Body of pancreas (tissue), 4 donors: ENCODE measurements at regions not wholly inside any gene's neighbourhood (a gene's known extent, or its start where the extent isn't known, plus 50 kb on each side); places are given as distances from the start of the nearest gene placed in this dataset.

Experiments used
- ATAC-seq: fragments of 150-250 bp; one replicate; pipeline ENCODE4 v1.9.1; 2016
- DNase-seq, 4 donors: peaks; one replicate each; pipeline ENCODE4 v3.0.0-alpha.2; 2019
- H3K27ac ChIP-seq, 4 donors: fragments of 200-600 bp; sonication (generic); 1 replicate in 3 of 4; 2 replicates in 1 of 4; pipeline versions ENCODE4 v1.5.1 to v1.6.1; 2016 to 2019; ENCODE audit warnings: mild to moderate bottlenecking in 1 of 4, mixed read lengths in 1 of 4, moderate library complexity in 1 of 4
- H3K27me3 ChIP-seq, 2 donors: fragments of 200-600 bp; sonication (generic); one replicate each; pipeline ENCODE4 v1.6.0; 2016; ENCODE audit warnings: mild to moderate bottlenecking in 1 of 2
- H3K36me3 ChIP-seq, 2 donors: fragments of 200-600 bp; sonication (generic); replicated peaks in 1 of 2; 2 replicates each; pipeline ENCODE4 v1.5.1; 2016; ENCODE audit warnings: low read depth in 2 of 2; ENCODE audit not compliant: insufficient read depth in 1 of 2
- H3K4me1 ChIP-seq: fragments of 200-600 bp; sonication (generic); one replicate; pipeline ENCODE4 v1.6.0; 2016
- H3K4me3 ChIP-seq, 2 donors: fragments of 200-600 bp; sonication (generic); 1 replicate in 1 of 2; 2 replicates in 1 of 2; pipeline ENCODE4 v1.5.1; 2016 to 2019
- H3K9me3 ChIP-seq, 3 donors: fragments of 200-600 bp; sonication (generic); 1 replicate in 2 of 3; 2 replicates in 1 of 3; pipeline ENCODE4 v1.5.1; 2016
- POLR2A ChIP-seq, 3 donors: fragments of 450-650 bp; IDR thresholded peaks; one replicate each; pipeline ENCODE4 v1.6.1; 2016; ENCODE audit warnings: antibody characterized with exemption in 3 of 3, mild to moderate bottlenecking in 2 of 3
- WGBS, 2 donors: methylation state at CpG; one replicate each; pipeline ENCODE4 v1.1.5; 2017; 5-methylcytosine and 5-hydroxymethylcytosine counted together
- intact Hi-C: fragments of 100-400 bp; cut with DNase I; formaldehyde crosslinking; loops from one replicate; pipeline ENCODE4 v1.15.1; 2023
- TF ChIP-seq, protein P1 (sequence below), 7 experiments: fragments of 450-650 bp in 4 of 7; fragments of 200-600 bp in 3 of 7; sonication (generic) in 3 of 7; IDR thresholded peaks; one replicate each; pipeline ENCODE4 v1.5.1; 2016 to 2019; ENCODE audit warnings: antibody characterized with exemption in 7 of 7

DNA sequence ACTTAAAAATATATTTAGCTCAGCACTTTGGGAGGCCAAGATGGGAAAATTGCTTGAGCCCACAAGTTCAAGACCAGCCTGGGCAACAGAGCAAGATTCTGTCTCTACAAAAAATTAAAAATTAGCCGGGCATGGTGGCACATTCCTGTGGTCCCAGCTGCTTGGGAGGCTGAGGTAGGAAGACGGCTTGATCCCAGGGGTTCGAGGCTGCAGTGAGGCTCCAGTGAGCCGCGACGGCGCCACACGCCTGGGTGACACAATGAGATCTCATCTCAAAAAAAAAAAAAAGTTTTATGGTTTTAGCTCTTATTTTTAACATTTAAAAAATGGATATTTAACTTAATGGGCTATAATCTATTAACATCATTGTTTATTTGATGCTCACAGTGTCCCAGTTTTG lies 97.2 kb upstream of the RIPOR2 start:
- no peaks in the 10 kb centered on the region for H3K9me3 ChIP-seq
- H3K4me1 ChIP-seq, result peaks cover 4% of the 10 kb centered on the region
- no peaks in the 10 kb centered on the region for H3K36me3 ChIP-seq
- intact Hi-C loops, result no loop called here
- WGBS, 2 donors, result 94% methylated on average over 8 of the region's 8 CpGs
- no peak for DNase-seq
- no peaks in the 10 kb centered on the region for H3K27me3 ChIP-seq
- TF ChIP-seq, protein P1, sequence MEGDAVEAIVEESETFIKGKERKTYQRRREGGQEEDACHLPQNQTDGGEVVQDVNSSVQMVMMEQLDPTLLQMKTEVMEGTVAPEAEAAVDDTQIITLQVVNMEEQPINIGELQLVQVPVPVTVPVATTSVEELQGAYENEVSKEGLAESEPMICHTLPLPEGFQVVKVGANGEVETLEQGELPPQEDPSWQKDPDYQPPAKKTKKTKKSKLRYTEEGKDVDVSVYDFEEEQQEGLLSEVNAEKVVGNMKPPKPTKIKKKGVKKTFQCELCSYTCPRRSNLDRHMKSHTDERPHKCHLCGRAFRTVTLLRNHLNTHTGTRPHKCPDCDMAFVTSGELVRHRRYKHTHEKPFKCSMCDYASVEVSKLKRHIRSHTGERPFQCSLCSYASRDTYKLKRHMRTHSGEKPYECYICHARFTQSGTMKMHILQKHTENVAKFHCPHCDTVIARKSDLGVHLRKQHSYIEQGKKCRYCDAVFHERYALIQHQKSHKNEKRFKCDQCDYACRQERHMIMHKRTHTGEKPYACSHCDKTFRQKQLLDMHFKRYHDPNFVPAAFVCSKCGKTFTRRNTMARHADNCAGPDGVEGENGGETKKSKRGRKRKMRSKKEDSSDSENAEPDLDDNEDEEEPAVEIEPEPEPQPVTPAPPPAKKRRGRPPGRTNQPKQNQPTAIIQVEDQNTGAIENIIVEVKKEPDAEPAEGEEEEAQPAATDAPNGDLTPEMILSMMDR (IDR thresholded peaks at IDR 0.05), result no peak
- TF ChIP-seq POLR2A (IDR thresholded peaks at IDR 0.05), result no peak
- no peak for ATAC-seq
- no peak overlapping the region for H3K27ac ChIP-seq
- H3K4me3 ChIP-seq, result no peak overlapping the region

DNA sequence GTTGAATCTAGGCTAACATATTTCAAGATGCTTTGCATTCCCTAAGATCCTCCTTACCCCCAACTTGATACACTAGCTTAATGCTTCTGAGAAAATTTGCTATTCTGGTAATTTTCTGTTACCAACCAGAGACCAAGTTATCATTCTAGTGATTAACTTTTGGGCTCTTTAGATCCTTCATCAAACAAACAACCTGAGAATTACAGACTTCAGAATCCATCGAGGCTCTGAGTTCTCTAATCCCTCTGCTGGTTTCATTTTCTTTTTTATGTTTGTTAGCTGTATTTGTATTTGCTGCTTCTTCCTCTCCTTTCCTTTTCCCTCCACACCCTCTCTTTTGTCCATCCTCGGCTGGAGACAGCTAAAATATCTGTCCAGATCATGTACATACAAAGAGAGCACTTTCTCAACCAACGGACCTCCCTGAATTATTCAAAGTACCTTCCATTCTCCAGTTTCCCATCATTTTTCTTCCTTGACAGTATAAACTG lies 98.7 kb upstream of the RIPOR2 start:
- H3K27ac ChIP-seq, result peak overlapping the region in 3 of 4 donors; percentile 49 to 58 (median 56)
- H3K4me3 ChIP-seq, result no peak overlapping the region
- DNase-seq (no peak), ATAC-seq (peak; percentile 9)
- no peaks in the 10 kb centered on the region for H3K36me3 ChIP-seq
- H3K27me3 ChIP-seq, result no peaks in the 10 kb centered on the region
- peaks cover 4% of the 10 kb centered on the region for H3K4me1 ChIP-seq
- TF ChIP-seq, protein P1 (IDR thresholded peaks at IDR 0.05), result no peak
- no peak for TF ChIP-seq POLR2A (IDR thresholded peaks at IDR 0.05)
- intact Hi-C loops, result no loop called here
- 29 to 36% methylated on average over 3 of the region's 3 CpGs for WGBS, 2 donors
- no peaks in the 10 kb centered on the region for H3K9me3 ChIP-seq

DNA sequence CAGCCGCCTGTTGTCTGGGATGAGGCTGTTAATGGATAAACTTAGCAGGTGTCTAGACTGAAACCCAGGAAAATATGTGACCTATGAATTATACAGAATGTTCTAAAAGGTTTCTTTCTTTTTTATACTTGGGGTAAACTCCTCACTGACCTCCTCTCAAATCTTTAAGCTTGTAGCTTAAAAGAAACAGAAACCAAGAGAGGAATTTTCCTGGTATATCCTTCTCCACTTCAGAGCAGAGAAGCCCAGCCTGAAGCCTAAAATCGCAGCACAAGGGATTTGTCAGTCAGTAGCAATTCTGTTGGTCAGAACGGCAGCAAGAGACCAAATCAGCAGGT lies 99.4 kb upstream of the RIPOR2 start:
- Histone ChIP-seq H3K9me3 (no peaks in the 10 kb centered on the region), H3K4me1 (peaks cover 4% of the 10 kb centered on the region), H3K27ac (peak overlapping the region in 3 of 4 donors; percentile 49 to 58 (median 56)), H3K36me3 (no peaks in the 10 kb centered on the region), H3K4me3 (no peak overlapping the region), H3K27me3 (no peaks in the 10 kb centered on the region)
- DNase-seq (no peak), ATAC-seq (no peak)
- intact Hi-C loops, result no loop called here
- TF ChIP-seq, protein P1 (IDR thresholded peaks at IDR 0.05), result no peak
- no peak for TF ChIP-seq POLR2A (IDR thresholded peaks at IDR 0.05)
- WGBS, 2 donors, result 40 to 45% methylated on average over 3 of the region's 3 CpGs

DNA sequence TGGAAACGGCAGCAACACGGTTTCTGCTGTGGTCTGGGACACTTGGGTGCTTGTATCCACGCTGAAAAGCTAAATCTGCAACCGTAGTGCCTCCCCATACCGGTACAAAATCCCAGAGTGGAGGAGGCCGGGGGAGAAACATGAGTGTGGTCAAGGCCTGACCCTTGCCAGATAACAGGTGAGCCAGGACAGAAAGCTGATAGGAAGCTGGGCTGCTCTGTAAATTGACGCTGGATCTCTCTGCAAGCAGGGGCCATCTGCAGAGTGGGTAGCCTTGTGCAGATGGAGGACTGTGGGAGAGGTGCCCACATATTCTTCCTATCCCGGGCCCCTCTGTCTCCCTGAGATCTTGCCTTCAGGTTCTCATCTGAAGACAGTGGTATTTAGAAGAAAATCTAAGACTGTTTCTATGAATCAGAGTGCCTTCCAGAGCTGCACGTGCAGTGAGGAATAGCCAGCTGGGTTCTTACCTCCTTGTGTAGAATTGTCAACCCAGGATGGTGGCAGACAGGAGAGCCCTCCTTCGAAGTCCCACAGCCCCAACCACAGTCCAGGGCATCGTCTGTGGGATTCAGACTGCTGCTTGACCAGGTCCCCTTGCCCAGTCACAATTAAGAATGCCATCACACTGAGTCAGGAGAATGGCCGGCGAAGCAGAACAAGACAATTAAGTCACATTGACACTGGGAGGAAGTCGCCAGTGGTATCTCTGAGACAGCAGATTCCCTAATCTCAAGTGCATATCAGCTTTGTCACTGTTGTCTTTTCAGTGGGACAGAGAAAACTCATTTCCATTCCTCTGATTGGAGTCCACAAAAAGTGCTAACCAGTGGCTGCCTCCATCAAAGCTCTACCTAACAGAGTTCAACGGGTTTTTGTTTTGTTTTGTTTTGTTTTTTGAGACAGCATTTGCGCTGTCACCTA lies 100.0 kb upstream of the RIPOR2 start:
- intact Hi-C loops, result no loop called here
- Histone ChIP-seq H3K36me3 (no peaks in the 10 kb centered on the region), H3K27me3 (no peaks in the 10 kb centered on the region), H3K9me3 (no peaks in the 10 kb centered on the region), H3K4me1 (peaks cover 4% of the 10 kb centered on the region), H3K27ac (peak overlapping the region in 3 of 4 donors; percentile 49 to 58 (median 56)), H3K4me3 (no peak overlapping the region)
- 48 to 67% methylated on average over 16 of the region's 16 CpGs for WGBS, 2 donors
- no peak for DNase-seq
- TF ChIP-seq, protein P1 (IDR thresholded peaks at IDR 0.05), result no peak
- TF ChIP-seq POLR2A (IDR thresholded peaks at IDR 0.05), result no peak
- no peak for ATAC-seq
